Calu3 (cell line): ENCODE measurements at regions not wholly inside any gene's neighbourhood (a gene's known extent, or its start where the extent isn't known, plus 50 kb on each side); places are given as distances from the start of the nearest gene placed in this dataset.

Experiments
- BruUV-seq: library from RNA; stranded (reverse); fragments of 400-500 nt; replicated peaks from 2 replicates; lab custom pipeline; 2021; lab: Mats Ljungman, UMichigan
- CTCF ChIA-PET: fragments of 300-600 bp; sonication (Branson Sonifier 250); formaldehyde crosslinking; loops from one replicate; lab custom pipeline; 2022; ENCODE audit warnings: antibody characterized with exemption; lab: Charles Lee
- DNase-seq: peaks from one replicate; pipeline ENCODE4 v3.0.0; 2022
- H3K27ac Mint-ChIP-seq: one replicate; pipeline ENCODE4 v1.8.0; 2022; ENCODE audit warnings: mixed read lengths; ENCODE audit not compliant: unreplicated experiment
- H3K27me3 Mint-ChIP-seq: one replicate; pipeline ENCODE4 v1.8.0; 2022; ENCODE audit warnings: mixed read lengths; ENCODE audit not compliant: unreplicated experiment
- H3K36me3 Mint-ChIP-seq: one replicate; pipeline ENCODE4 v1.8.0; 2022; ENCODE audit warnings: mild to moderate bottlenecking, moderate library complexity, mixed read lengths; ENCODE audit not compliant: insufficient read depth, unreplicated experiment
- H3K4me1 Mint-ChIP-seq: one replicate; pipeline ENCODE4 v1.8.0; 2022; ENCODE audit warnings: mild to moderate bottlenecking, low read depth, mixed read lengths; ENCODE audit not compliant: unreplicated experiment
- H3K4me3 Mint-ChIP-seq: one replicate; pipeline ENCODE4 v1.8.0; 2022; ENCODE audit warnings: mild to moderate bottlenecking, low read depth, moderate library complexity, mixed read lengths; ENCODE audit not compliant: unreplicated experiment
- H3K9me3 Mint-ChIP-seq: one replicate; pipeline ENCODE4 v1.8.0; 2022; ENCODE audit warnings: low read depth, mixed read lengths; ENCODE audit not compliant: unreplicated experiment
- intact Hi-C: fragments of 100-400 bp; cut with micrococcal nuclease; formaldehyde crosslinking; loops from one replicate; pipeline ENCODE4 v1.10.0; 2022; ENCODE audit not compliant: unreplicated experiment
- TF ChIP-seq, protein P1 (sequence below): fragments of 200-600 bp; IDR thresholded peaks from one replicate; pipeline ENCODE4 v1.8.0; 2022; ENCODE audit warnings: antibody characterized with exemption; ENCODE audit not compliant: unreplicated experiment

- H3K27me3 Mint-ChIP-seq = no peaks in the 10 kb centered on the region
- TF ChIP-seq, protein P1, sequence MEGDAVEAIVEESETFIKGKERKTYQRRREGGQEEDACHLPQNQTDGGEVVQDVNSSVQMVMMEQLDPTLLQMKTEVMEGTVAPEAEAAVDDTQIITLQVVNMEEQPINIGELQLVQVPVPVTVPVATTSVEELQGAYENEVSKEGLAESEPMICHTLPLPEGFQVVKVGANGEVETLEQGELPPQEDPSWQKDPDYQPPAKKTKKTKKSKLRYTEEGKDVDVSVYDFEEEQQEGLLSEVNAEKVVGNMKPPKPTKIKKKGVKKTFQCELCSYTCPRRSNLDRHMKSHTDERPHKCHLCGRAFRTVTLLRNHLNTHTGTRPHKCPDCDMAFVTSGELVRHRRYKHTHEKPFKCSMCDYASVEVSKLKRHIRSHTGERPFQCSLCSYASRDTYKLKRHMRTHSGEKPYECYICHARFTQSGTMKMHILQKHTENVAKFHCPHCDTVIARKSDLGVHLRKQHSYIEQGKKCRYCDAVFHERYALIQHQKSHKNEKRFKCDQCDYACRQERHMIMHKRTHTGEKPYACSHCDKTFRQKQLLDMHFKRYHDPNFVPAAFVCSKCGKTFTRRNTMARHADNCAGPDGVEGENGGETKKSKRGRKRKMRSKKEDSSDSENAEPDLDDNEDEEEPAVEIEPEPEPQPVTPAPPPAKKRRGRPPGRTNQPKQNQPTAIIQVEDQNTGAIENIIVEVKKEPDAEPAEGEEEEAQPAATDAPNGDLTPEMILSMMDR = no peak
- CTCF ChIA-PET = no interaction called here
- no peaks in the 10 kb centered on the region for H3K9me3 Mint-ChIP-seq
- no peak overlapping the region for H3K27ac Mint-ChIP-seq
- no peak overlapping the region for H3K4me3 Mint-ChIP-seq
- no peak for DNase-seq
- no peaks in the 10 kb centered on the region for H3K4me1 Mint-ChIP-seq
- BruUV-seq = no TSS peak
- intact Hi-C loops = no loop called here
- H3K36me3 Mint-ChIP-seq = no peaks in the 10 kb centered on the region
Measured at GRCh38 chr12:42855362-42855950, 265.9 kb upstream of the PRICKLE1 start.

DNA sequence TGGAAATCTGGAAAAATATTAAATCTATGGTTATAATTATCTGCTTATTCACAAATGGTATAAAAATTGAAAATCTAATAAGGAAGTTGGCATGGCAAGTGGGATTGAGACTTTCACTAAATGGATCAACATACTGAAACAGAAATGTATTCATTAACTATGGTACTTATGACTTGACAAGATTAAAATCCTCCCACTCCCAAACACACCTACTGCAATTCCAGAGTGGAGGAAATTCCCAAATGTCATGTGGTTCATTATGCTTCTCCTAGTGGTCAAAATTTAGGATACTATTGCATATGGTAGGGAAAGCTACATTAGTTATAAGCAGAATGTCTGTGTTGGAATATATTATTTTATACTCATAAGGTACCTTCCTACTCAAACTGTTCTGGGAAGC is 265.3 kb upstream of the PRICKLE1 start:
- H3K36me3 Mint-ChIP-seq = no peaks in the 10 kb centered on the region
- no peak overlapping the region for H3K27ac Mint-ChIP-seq
- TF ChIP-seq, protein P1 = no peak
- no peak for DNase-seq
- no peaks in the 10 kb centered on the region for H3K4me1 Mint-ChIP-seq
- H3K4me3 Mint-ChIP-seq = no peak overlapping the region
- CTCF ChIA-PET = no interaction called here
- H3K9me3 Mint-ChIP-seq = no peaks in the 10 kb centered on the region
- BruUV-seq = no TSS peak
- intact Hi-C loops = no loop called here
- no peaks in the 10 kb centered on the region for H3K27me3 Mint-ChIP-seq

DNA sequence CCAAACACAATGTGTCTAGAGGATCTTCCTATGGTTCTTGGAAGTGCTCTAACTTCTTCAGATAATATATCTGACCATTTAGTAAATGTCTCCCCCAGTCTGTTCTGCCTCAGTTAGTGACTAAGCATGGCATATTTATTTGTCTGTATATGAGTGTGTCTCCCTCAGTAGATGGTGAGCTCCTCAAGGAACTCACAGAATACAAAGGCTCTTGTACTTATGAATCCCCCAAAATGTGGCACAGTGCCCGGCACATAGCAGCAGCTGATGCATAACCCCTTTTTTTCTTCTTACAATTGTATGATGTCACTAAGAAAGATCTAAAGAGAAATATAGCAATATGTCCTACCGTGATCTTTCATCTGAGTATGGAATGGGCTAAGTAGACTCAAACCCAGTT is 264.7 kb upstream of the PRICKLE1 start:
- no peak for DNase-seq
- intact Hi-C loops = no loop called here
- no TSS peak for BruUV-seq
- H3K4me3 Mint-ChIP-seq = no peak overlapping the region
- H3K27me3 Mint-ChIP-seq = no peaks in the 10 kb centered on the region
- CTCF ChIA-PET = no interaction called here
- no peaks in the 10 kb centered on the region for H3K9me3 Mint-ChIP-seq
- TF ChIP-seq, protein P1 = no peak
- no peak overlapping the region for H3K27ac Mint-ChIP-seq
- no peaks in the 10 kb centered on the region for H3K4me1 Mint-ChIP-seq
- no peaks in the 10 kb centered on the region for H3K36me3 Mint-ChIP-seq

DNA sequence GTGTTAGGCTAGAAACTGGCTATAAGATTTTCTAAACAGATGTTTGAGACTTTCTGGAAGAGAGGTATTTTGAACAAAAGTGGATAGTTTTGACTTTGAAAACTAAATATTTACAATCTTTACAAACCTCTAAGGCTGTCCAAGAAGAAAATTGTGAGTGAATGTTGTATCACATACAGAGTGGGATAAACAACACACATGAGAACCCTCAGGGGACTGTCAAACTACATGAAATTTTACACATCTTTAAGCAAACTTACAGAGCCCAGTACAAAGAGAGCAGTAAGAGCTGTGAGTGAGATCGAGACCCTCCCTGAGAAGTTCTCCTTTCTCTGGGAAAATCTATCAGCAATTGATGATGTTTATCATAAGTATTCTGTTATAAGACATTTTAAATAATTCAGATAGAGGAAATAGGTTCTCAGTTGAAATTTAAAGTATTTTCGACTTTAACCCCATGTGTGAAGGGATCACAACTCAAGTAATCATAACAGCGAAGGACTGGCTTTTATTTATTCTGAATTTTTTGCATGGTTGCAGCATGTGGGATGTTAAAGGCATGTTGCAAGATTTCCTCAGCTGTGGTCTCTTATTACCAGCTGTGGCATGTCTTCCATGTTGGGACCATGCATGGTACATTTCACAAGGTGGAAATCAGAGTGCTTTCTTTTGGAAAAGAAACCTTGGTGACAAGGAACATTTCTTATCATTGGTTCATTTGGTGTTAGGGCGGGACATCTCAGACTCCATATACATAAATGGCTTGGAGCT is 264.0 kb upstream of the PRICKLE1 start:
- no peak for DNase-seq
- H3K27ac Mint-ChIP-seq = no peak overlapping the region
- H3K4me3 Mint-ChIP-seq = no peak overlapping the region
- CTCF ChIA-PET = no interaction called here
- no peaks in the 10 kb centered on the region for H3K9me3 Mint-ChIP-seq
- H3K36me3 Mint-ChIP-seq = no peaks in the 10 kb centered on the region
- TF ChIP-seq, protein P1 = no peak
- intact Hi-C loops = no loop called here
- no TSS peak for BruUV-seq
- no peaks in the 10 kb centered on the region for H3K4me1 Mint-ChIP-seq
- no peaks in the 10 kb centered on the region for H3K27me3 Mint-ChIP-seq
